ENCODE measurements at regions not wholly inside any gene's neighbourhood (a gene's known extent, or its start where the extent isn't known, plus 50 kb on each side); places are given as distances from the start of the nearest gene placed in this dataset.

GRCh38 chr2:153551698-153552097 is 73.1 kb upstream of the RPRM start:
- CTCF ChIA-PET, result interaction anchor here (1.2 kb wide), 1 partner anchor 33 kb away, joined by 4 read pairs; no protein-coding TSS in a partner anchor
- DNase-seq (ENCODE audit: extremely low spot score), result no peak

GRCh38 chr2:153557211-153557610 is 78.6 kb upstream of the RPRM start:
- TF ChIP-seq CTCF (IDR thresholded peaks at IDR 0.05; ENCODE audit: control extremely low read depth, extremely low read depth, low read depth, missing control alignments), result no peak
- POLR2A ChIA-PET, result no interaction called here
- DNase-seq (ENCODE audit: extremely low spot score), result no peak
- CTCF ChIA-PET, result no interaction called here

More at GRCh38 chr2:153551698-153552097, 73.1 kb upstream of the RPRM start:
- POLR2A ChIA-PET, result no interaction called here
- no peak for TF ChIP-seq CTCF (IDR thresholded peaks at IDR 0.05; ENCODE audit: control extremely low read depth, extremely low read depth, low read depth, missing control alignments)

- DNase-seq (ENCODE audit: extremely low spot score), result no peak
- CTCF ChIA-PET, result interaction anchor here (1.2 kb wide), 1 partner anchor 10 kb away, joined by 4 read pairs; no protein-coding TSS in a partner anchor
- no peak for TF ChIP-seq CTCF (IDR thresholded peaks at IDR 0.05; ENCODE audit: control extremely low read depth, extremely low read depth, low read depth, missing control alignments)
- POLR2A ChIA-PET, result no interaction called here
Observed at GRCh38 chr2:153557714-153558113, 79.2 kb upstream of the RPRM start.

- POLR2A ChIA-PET, result no interaction called here
- no peak for DNase-seq (ENCODE audit: extremely low spot score)
- CTCF ChIA-PET, result interaction anchor here (1.2 kb wide), 1 partner anchor 10 kb away, joined by 4 read pairs; no protein-coding TSS in a partner anchor
- no peak for TF ChIP-seq CTCF (IDR thresholded peaks at IDR 0.05; ENCODE audit: control extremely low read depth, extremely low read depth, low read depth, missing control alignments)
Observed at GRCh38 chr2:153558247-153558646, 79.7 kb upstream of the RPRM start.

- TF ChIP-seq CTCF (IDR thresholded peaks at IDR 0.05; ENCODE audit: control extremely low read depth, extremely low read depth, low read depth, missing control alignments), result no peak
- DNase-seq (ENCODE audit: extremely low spot score), result no peak
- ChIA-PET CTCF (interaction anchor here (1.6 kb wide), 1 partner anchor 9 kb away, joined by 4 read pairs; no protein-coding TSS in a partner anchor), POLR2A (no interaction called here)
Observed at GRCh38 chr2:153567367-153567766, 88.8 kb upstream of the RPRM start.

- TF ChIP-seq CTCF (IDR thresholded peaks at IDR 0.05; ENCODE audit: control extremely low read depth, extremely low read depth, low read depth, missing control alignments), result no peak
- POLR2A ChIA-PET, result no interaction called here
- CTCF ChIA-PET, result interaction anchor here (1.6 kb wide), 1 partner anchor 10 kb away, joined by 4 read pairs; no protein-coding TSS in a partner anchor
- no peak for DNase-seq (ENCODE audit: extremely low spot score)
Observed at GRCh38 chr2:153568105-153568504, 89.5 kb upstream of the RPRM start.
